T-helper 9 cell (primary cell): ENCODE measurements at regions not wholly inside any gene's neighbourhood (a gene's known extent, or its start where the extent isn't known, plus 50 kb on each side); places are given as distances from the start of the nearest gene placed in this dataset.
"Not testable (repeated sequence)": the region's sequence is repeated elsewhere in the genome, so short reads cannot be mapped to it uniquely, and the experiment has no call there.

Experiments used
- DNase-seq: peaks from one replicate; pipeline ENCODE4 v3.0.0-alpha.2; 2020

GRCh38 chr7:32816409-32816948 lies 75.1 kb downstream of the KBTBD2 start:
- DNase-seq, result not testable (repeated sequence)

GRCh38 chr7:32814779-32815178 lies 76.8 kb downstream of the KBTBD2 start:
- DNase-seq, result not testable (repeated sequence)

GRCh38 chr7:32809871-32810270 lies 81.7 kb downstream of the KBTBD2 start:
- DNase-seq, result no peak

GRCh38 chr7:32809347-32809746 lies 82.2 kb downstream of the KBTBD2 start:
- DNase-seq, result no peak

- no peak for DNase-seq
These were observed 88.0 kb downstream of the KBTBD2 start for GRCh38 chr7:32803406-32804141.

- DNase-seq, result no peak
These were observed 89.2 kb downstream of the KBTBD2 start for GRCh38 chr7:32802305-32802910.

- not testable (repeated sequence) for DNase-seq
These were observed 98.5 kb downstream of the KBTBD2 start for GRCh38 chr7:32793053-32793452.

GRCh38 chr7:32790766-32791430 lies 100.7 kb downstream of the KBTBD2 start:
- not testable (repeated sequence) for DNase-seq

GRCh38 chr7:32789266-32789665 lies 102.3 kb downstream of the KBTBD2 start:
- DNase-seq, result not testable (repeated sequence)

GRCh38 chr7:32788174-32788573 lies 103.4 kb downstream of the KBTBD2 start:
- not testable (repeated sequence) for DNase-seq

- not testable (repeated sequence) for DNase-seq
These were observed 106.1 kb downstream of the KBTBD2 start for GRCh38 chr7:32785365-32785944.

- DNase-seq, result not testable (repeated sequence)
These were observed 111.7 kb downstream of the KBTBD2 start for GRCh38 chr7:32779895-32780294.

- no peak for DNase-seq
These were observed 112.4 kb downstream of the KBTBD2 start for GRCh38 chr7:32779167-32779566.

GRCh38 chr7:32777041-32777666 lies 114.4 kb downstream of the KBTBD2 start:
- not testable (repeated sequence) for DNase-seq

- not testable (repeated sequence) for DNase-seq
These were observed 115.2 kb downstream of the KBTBD2 start for GRCh38 chr7:32776318-32776717.

GRCh38 chr7:32775809-32776208 lies 115.8 kb downstream of the KBTBD2 start:
- not testable (repeated sequence) for DNase-seq

GRCh38 chr7:32774541-32774951 lies 117.0 kb downstream of the KBTBD2 start:
- no peak for DNase-seq

- DNase-seq, result not testable (repeated sequence)
These were observed 122.6 kb downstream of the KBTBD2 start for GRCh38 chr7:32768866-32769510.

- DNase-seq, result not testable (repeated sequence)
These were observed 123.2 kb downstream of the KBTBD2 start for GRCh38 chr7:32768338-32768737.

GRCh38 chr7:32765649-32766251 lies 125.8 kb downstream of the KBTBD2 start:
- DNase-seq, result not testable (repeated sequence)

GRCh38 chr7:32765185-32765584 lies 126.4 kb downstream of the KBTBD2 start:
- DNase-seq, result no peak

- no peak for DNase-seq
These were observed 128.7 kb downstream of the KBTBD2 start for GRCh38 chr7:32762925-32763293.
